Transverse colon (tissue), 4 donors: ENCODE measurements at regions not wholly inside any gene's neighbourhood (a gene's known extent, or its start where the extent isn't known, plus 50 kb on each side); places are given as distances from the start of the nearest gene placed in this dataset.

Experiments
- POLR2A ChIP-seq: fragments of 450-650 bp; IDR thresholded peaks from one replicate; pipeline ENCODE4 v1.6.1; 2016; ENCODE audit warnings: antibody characterized with exemption, mild to moderate bottlenecking, moderate library complexity
- POLR2AphosphoS5 ChIP-seq, 3 donors: sonication (generic); formaldehyde crosslinking; IDR thresholded peaks; one replicate each; pipeline ENCODE4 v1.6.1; 2016; ENCODE audit warnings: antibody characterized with exemption in 3 of 3
- TF ChIP-seq, protein P1 (sequence below), 5 experiments: fragments of 200-600 bp in 3 of 5; fragments of 450-650 bp in 2 of 5; sonication (generic) in 3 of 5; IDR thresholded peaks; 1 replicate in 2 of 5; 2 replicates in 3 of 5; pipeline ENCODE4 v1.5.1; 2016 to 2017; ENCODE audit warnings: antibody characterized with exemption in 5 of 5, inconsistent platforms in 3 of 5, mild to moderate bottlenecking in 2 of 5, moderate library complexity in 1 of 5

DNA sequence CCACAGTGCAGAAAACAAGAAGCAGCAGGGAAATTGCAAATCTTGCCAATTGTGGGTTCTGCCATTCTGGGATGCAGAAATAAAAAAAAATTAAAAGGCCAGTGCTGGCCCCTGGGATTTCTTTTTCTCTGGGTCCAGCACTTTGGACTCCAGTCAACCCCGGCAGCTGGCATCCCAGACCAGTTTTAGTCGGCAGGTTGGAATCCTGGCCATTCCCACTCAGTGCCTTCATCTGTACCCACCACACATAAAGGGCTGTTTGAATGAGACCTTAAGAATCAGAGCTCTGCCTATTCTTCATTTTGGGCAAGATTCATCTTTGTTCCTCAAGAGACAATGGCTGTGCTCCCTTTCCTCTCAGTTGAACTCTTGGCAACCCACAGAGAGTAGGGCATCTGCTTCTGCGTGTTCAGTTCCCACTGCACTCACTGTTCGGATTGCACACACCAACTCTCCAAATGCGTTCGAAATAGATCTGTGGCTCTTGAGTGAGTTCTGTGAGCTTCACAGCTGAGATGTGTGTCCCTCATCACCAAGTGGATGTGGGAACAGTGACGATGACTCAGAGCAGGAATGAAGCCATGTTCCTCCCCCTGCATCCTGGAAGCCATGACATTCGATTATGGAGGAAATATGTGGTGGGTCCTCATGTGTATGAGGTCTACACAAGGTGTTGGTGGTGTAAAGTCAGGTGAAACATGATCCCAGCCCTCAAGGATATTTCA lies 63.0 kb upstream of the EGFR start:
- no peak for TF ChIP-seq POLR2AphosphoS5 (IDR thresholded peaks at IDR 0.05)
- TF ChIP-seq, protein P1, sequence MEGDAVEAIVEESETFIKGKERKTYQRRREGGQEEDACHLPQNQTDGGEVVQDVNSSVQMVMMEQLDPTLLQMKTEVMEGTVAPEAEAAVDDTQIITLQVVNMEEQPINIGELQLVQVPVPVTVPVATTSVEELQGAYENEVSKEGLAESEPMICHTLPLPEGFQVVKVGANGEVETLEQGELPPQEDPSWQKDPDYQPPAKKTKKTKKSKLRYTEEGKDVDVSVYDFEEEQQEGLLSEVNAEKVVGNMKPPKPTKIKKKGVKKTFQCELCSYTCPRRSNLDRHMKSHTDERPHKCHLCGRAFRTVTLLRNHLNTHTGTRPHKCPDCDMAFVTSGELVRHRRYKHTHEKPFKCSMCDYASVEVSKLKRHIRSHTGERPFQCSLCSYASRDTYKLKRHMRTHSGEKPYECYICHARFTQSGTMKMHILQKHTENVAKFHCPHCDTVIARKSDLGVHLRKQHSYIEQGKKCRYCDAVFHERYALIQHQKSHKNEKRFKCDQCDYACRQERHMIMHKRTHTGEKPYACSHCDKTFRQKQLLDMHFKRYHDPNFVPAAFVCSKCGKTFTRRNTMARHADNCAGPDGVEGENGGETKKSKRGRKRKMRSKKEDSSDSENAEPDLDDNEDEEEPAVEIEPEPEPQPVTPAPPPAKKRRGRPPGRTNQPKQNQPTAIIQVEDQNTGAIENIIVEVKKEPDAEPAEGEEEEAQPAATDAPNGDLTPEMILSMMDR (IDR thresholded peaks at IDR 0.05) = no peak
- no peak for TF ChIP-seq POLR2A
